IMR-90 (cell line): ENCODE measurements at regions not wholly inside any gene's neighbourhood (a gene's known extent, or its start where the extent isn't known, plus 50 kb on each side); places are given as distances from the start of the nearest gene placed in this dataset.

ENCODE experiments used
- ATAC-seq: fragments of 200-7000 bp; cut with Tn5 transposase; 2 replicates; pipeline ENCODE4 v1.9.1; 2020; ENCODE audit warnings: low read depth, mild to moderate bottlenecking, moderate library complexity
- BruUV-seq: library from RNA; stranded (reverse); fragments of 400-500 nt; replicated peaks from 2 replicates; lab custom pipeline; 2021; lab: Mats Ljungman, UMichigan
- CTCF ChIA-PET: fragments of 300-600 bp; formaldehyde crosslinking; extraction: SDS; loops from one replicate; lab custom pipeline; 2021; ENCODE audit warnings: antibody characterized with exemption; lab: Yijun Ruan, JAX
- POLR2A ChIA-PET: fragments of 300-600 bp; sonication (Branson Sonifier 250); formaldehyde crosslinking; loops from one replicate; lab custom pipeline; 2022; ENCODE audit warnings: antibody characterized with exemption; ENCODE audit not compliant: unreplicated experiment; lab: Charles Lee
- DNase-seq: peaks from one replicate; pipeline ENCODE4 v3.0.0; 2013
- H2AFZ ChIP-seq: replicated peaks from 2 replicates; pipeline ENCODE3; 2013; ENCODE audit warnings: low read length, mild to moderate bottlenecking; ENCODE audit not compliant: poor library complexity
- H2AK5ac ChIP-seq: 2 replicates; pipeline ENCODE4 v1.6.1; 2013; ENCODE audit warnings: low read depth, low read length, inconsistent platforms
- H2AK9ac ChIP-seq: replicated peaks from 2 replicates; pipeline ENCODE3; 2013; ENCODE audit warnings: mild to moderate bottlenecking, low read depth, low read length, moderate library complexity; ENCODE audit not compliant: poor library complexity
- H2BK120ac ChIP-seq: 2 replicates; pipeline ENCODE4 v1.6.1; 2013; ENCODE audit warnings: low read depth, low read length, inconsistent platforms
- H2BK15ac ChIP-seq: 3 replicates; pipeline ENCODE4 v1.6.1; 2013; ENCODE audit warnings: low read depth, low read length, inconsistent platforms
- H2BK20ac ChIP-seq: 2 replicates; pipeline ENCODE4 v1.6.1; 2013; ENCODE audit warnings: low read depth, mild to moderate bottlenecking, inconsistent platforms, low read length, moderate library complexity
- H2BK5ac ChIP-seq: 2 replicates; pipeline ENCODE4 v1.6.1; 2013; ENCODE audit warnings: mild to moderate bottlenecking, low read depth, low read length, inconsistent platforms; ENCODE audit not compliant: poor library complexity, severe bottlenecking
- H3K14ac ChIP-seq: replicated peaks from 2 replicates; pipeline ENCODE4 v1.6.1; 2013; ENCODE audit warnings: low read depth, low read length, inconsistent platforms
- H3K18ac ChIP-seq: 2 replicates; pipeline ENCODE4 v1.6.1; 2013; ENCODE audit warnings: low read depth, low read length, control low read depth
- H3K23ac ChIP-seq: 2 replicates; pipeline ENCODE4 v1.6.1; 2013; ENCODE audit warnings: low read depth, low read length, inconsistent platforms
- H3K27ac ChIP-seq: 2 replicates; pipeline ENCODE4 v1.5.1; 2013; ENCODE audit warnings: mild to moderate bottlenecking, control low read depth, low read length; ENCODE audit not compliant: insufficient read depth
- H3K27me3 ChIP-seq: 2 replicates; pipeline ENCODE4 v1.6.1; 2013; ENCODE audit warnings: low read length; ENCODE audit not compliant: control insufficient read depth, insufficient read depth
- H3K36me3 ChIP-seq: 2 replicates; pipeline ENCODE4 v1.6.1; 2013; ENCODE audit warnings: low read length, mixed read lengths; ENCODE audit not compliant: control insufficient read depth, insufficient read depth
- H3K4ac ChIP-seq: 2 replicates; pipeline ENCODE4 v1.6.1; 2013; ENCODE audit warnings: low read depth, low read length, inconsistent platforms
- H3K4me1 ChIP-seq: 2 replicates; pipeline ENCODE4 v1.6.1; 2013; ENCODE audit warnings: low read length, mixed read lengths; ENCODE audit not compliant: control insufficient read depth, insufficient read depth
- H3K4me2 ChIP-seq: 2 replicates; pipeline ENCODE4 v1.6.1; 2013; ENCODE audit warnings: low read depth, mild to moderate bottlenecking, control low read depth, low read length, moderate library complexity
- H3K4me3 ChIP-seq: 2 replicates; pipeline ENCODE4 v1.5.1; 2013; ENCODE audit warnings: low read depth, mild to moderate bottlenecking, control low read depth, low read length, moderate library complexity; ENCODE audit not compliant: insufficient read depth
- H3K56ac ChIP-seq: 2 replicates; pipeline ENCODE4 v1.6.1; 2013; ENCODE audit warnings: low read length, inconsistent platforms; ENCODE audit not compliant: insufficient read depth; ENCODE audit errors: extremely low read depth
- H3K79me1 ChIP-seq, 2 experiments: 2 replicates each; pipeline ENCODE4 v1.6.1; 2013; ENCODE audit warnings: low read length in 2 of 2, inconsistent platforms in 1 of 2, low read depth in 1 of 2
- H3K9ac ChIP-seq: 2 replicates; pipeline ENCODE4 v1.6.1; 2013; ENCODE audit warnings: low read depth, low read length, control low read depth
- H3K9me1 ChIP-seq: 2 replicates; pipeline ENCODE4 v1.6.1; 2013; ENCODE audit warnings: low read length, inconsistent platforms; ENCODE audit not compliant: insufficient read depth
- H3K9me3 ChIP-seq: 2 replicates; pipeline ENCODE4 v1.6.1; 2013; ENCODE audit warnings: low read length; ENCODE audit not compliant: control insufficient read depth, insufficient read depth
- H4K20me1 ChIP-seq: 2 replicates; pipeline ENCODE4 v1.6.1; 2013; ENCODE audit warnings: low read length, inconsistent platforms; ENCODE audit not compliant: insufficient read depth
- H4K5ac ChIP-seq: 2 replicates; pipeline ENCODE4 v1.6.1; 2013; ENCODE audit warnings: mild to moderate bottlenecking, low read depth, low read length, control low read depth
- H4K8ac ChIP-seq, 2 experiments: 2 replicates each; pipeline ENCODE4 v1.6.1; 2013; ENCODE audit warnings: low read depth in 2 of 2, low read length in 2 of 2, control low read depth in 1 of 2, inconsistent platforms in 1 of 2
- H4K91ac ChIP-seq: 2 replicates; pipeline ENCODE4 v1.6.1; 2013; ENCODE audit warnings: low read depth, low read length, inconsistent platforms; ENCODE audit not compliant: insufficient read depth
- BHLHE40 ChIP-seq: fragments of 150-350 bp; IDR thresholded peaks from 2 replicates; pipeline ENCODE4 v1.6.1; 2016; ENCODE audit warnings: mild to moderate bottlenecking, low read depth, low read length
- CEBPB ChIP-seq: IDR thresholded peaks from 2 replicates; pipeline ENCODE4 v1.6.1; 2012; ENCODE audit warnings: low read depth, low read length, improper control_type of control experiment
- CHD1 ChIP-seq: IDR thresholded peaks from 2 replicates; pipeline ENCODE4 v1.6.1; 2012; ENCODE audit warnings: low read depth, low read length, improper control_type of control experiment
- CTCF ChIP-seq: conservative IDR thresholded peaks from 2 replicates; pipeline ENCODE4 v1.5.1; 2012; ENCODE audit warnings: mild to moderate bottlenecking, low read depth, low read length, improper control_type of control experiment
- FOS ChIP-seq: fragments of 150-350 bp; IDR thresholded peaks from 2 replicates; pipeline ENCODE4 v1.6.1; 2016; ENCODE audit warnings: low read depth, low read length
- MAFK ChIP-seq: IDR thresholded peaks from 2 replicates; pipeline ENCODE4 v1.6.1; 2012; ENCODE audit warnings: low read depth, low read length, improper control_type of control experiment
- MAZ ChIP-seq: IDR thresholded peaks from 2 replicates; pipeline ENCODE4 v1.6.1; 2012; ENCODE audit warnings: low read depth, mild to moderate bottlenecking, low read length, improper control_type of control experiment, moderate library complexity, borderline replicate concordance
- MXI1 ChIP-seq: IDR thresholded peaks from 2 replicates; pipeline ENCODE4 v1.6.1; 2012; ENCODE audit warnings: low read depth, mild to moderate bottlenecking, low read length, moderate library complexity, borderline replicate concordance
- NFE2L2 ChIP-seq: fragments of 150-350 bp; IDR thresholded peaks from 2 replicates; pipeline ENCODE4 v1.6.1; 2016; ENCODE audit warnings: low read depth, mild to moderate bottlenecking, low read length
- POLR2A ChIP-seq: IDR thresholded peaks from 2 replicates; pipeline ENCODE4 v1.6.1; 2012; ENCODE audit warnings: mild to moderate bottlenecking, low read depth, low read length
- RCOR1 ChIP-seq: IDR thresholded peaks from 2 replicates; pipeline ENCODE4 v1.6.1; 2012; ENCODE audit warnings: mild to moderate bottlenecking, low read length, improper control_type of control experiment; ENCODE audit not compliant: insufficient replicate concordance
- RFX5 ChIP-seq: IDR thresholded peaks from 2 replicates; pipeline ENCODE4 v1.8.0; 2012; ENCODE audit warnings: low read depth, mild to moderate bottlenecking, low read length, moderate library complexity
- SMC3 ChIP-seq: fragments of 150-350 bp; IDR thresholded peaks from 2 replicates; pipeline ENCODE4 v1.6.1; 2016; ENCODE audit warnings: low read depth, mild to moderate bottlenecking, antibody characterized with exemption, low read length, moderate library complexity
- USF2 ChIP-seq: fragments of 150-350 bp; IDR thresholded peaks from 2 replicates; pipeline ENCODE4 v1.6.1; 2017; ENCODE audit warnings: mild to moderate bottlenecking, antibody characterized with exemption, low read length, low read depth
- WGBS, 2 experiments: methylation state at CpG; one replicate each; pipeline versions ENCODE4 v1.1.5 to v1.1.7; 2013; ENCODE audit warnings: missing lambda C conversion rate in 2 of 2; ENCODE audit not compliant: insufficient read length in 1 of 2; ENCODE audit errors: extremely low coverage in 2 of 2; 5-methylcytosine and 5-hydroxymethylcytosine counted together
- dilution Hi-C: fragments of 300-500 bp; cut with HindIII; formaldehyde crosslinking; loops from one replicate; pipeline ENCODE4 v1.14.3; 2018; ENCODE audit warnings: low sequenced_read_pairs; ENCODE audit not compliant: unreplicated experiment
- in situ Hi-C: fragments of 300-500 bp; cut with MboI; formaldehyde crosslinking; loops from 3 replicates; pipeline ENCODE4 v1.14.3; 2019; ENCODE audit warnings: low sequenced_read_pairs, inconsistent platforms, mixed read lengths
- intact Hi-C: fragments of 100-400 bp; cut with micrococcal nuclease; formaldehyde crosslinking; loops from 2 replicates; pipeline ENCODE4 v1.10.0; 2022
- TF ChIP-seq, protein P1 (sequence below): fragments of 150-350 bp; IDR thresholded peaks from 2 replicates; pipeline ENCODE4 v1.6.1; 2016; ENCODE audit warnings: low read depth, mild to moderate bottlenecking, low read length, moderate library complexity, borderline replicate concordance

DNA sequence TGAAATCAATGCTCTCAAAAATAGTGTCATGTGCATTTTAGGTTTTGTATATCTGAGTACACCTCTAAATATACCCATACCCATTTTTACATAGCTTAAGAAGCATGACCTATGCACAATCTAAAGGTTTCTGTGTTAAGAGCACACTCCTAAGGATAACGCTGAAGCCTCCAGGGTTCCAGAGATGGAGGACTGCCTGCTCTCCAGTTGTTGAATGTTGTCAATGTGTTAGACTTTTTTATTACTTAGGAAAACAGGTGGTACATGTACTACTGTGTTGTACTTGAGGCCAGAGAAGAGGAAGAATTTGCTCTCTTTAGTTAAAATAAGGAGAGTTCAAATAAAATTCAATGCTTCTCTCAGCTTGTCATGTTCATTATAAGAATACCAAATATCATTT lies 141.2 kb downstream of the EMB start:
- Histone ChIP-seq H2BK5ac (no peak overlapping the region), H4K20me1 (no peaks in the 10 kb centered on the region), H3K36me3 (no peaks in the 10 kb centered on the region), H3K14ac (no peak overlapping the region), H2BK20ac (no peak overlapping the region), H2AK9ac (no peak overlapping the region), H2AFZ (no peak overlapping the region), H4K5ac (no peak overlapping the region), H3K9me1 (no peaks in the 10 kb centered on the region), H3K4ac (no peak overlapping the region), H3K27ac (no peak overlapping the region), H3K56ac (no peak overlapping the region), H2BK15ac (no peak overlapping the region), H4K91ac (no peak overlapping the region), H2BK120ac (no peak overlapping the region), H3K4me3 (no peak overlapping the region), H2AK5ac (no peak overlapping the region), H3K4me1 (no peaks in the 10 kb centered on the region), H4K8ac (no peak overlapping the region), H3K18ac (no peak overlapping the region), H3K4me2 (no peak overlapping the region), H3K9me3 (no peaks in the 10 kb centered on the region), H3K9ac (no peak overlapping the region), H3K79me1 (no peaks in the 10 kb centered on the region), H3K27me3 (no peaks in the 10 kb centered on the region), H3K23ac (no peak overlapping the region)
- in situ Hi-C loops: no loop called here
- WGBS, 2 experiments: no CpG with 5 or more reads among the region's 1 CpG
- ChIA-PET CTCF (interaction anchor here (0.6 kb wide), 1 partner anchor 545 kb away, joined by 4 read pairs; no protein-coding TSS in a partner anchor), POLR2A (no interaction called here)
- DNase-seq (no peak), ATAC-seq (no peak)
- no peak for TF ChIP-seq BHLHE40
- no peak for TF ChIP-seq CTCF
- no peak for TF ChIP-seq RFX5
- TF ChIP-seq CEBPB: no peak
- TF ChIP-seq, protein P1, sequence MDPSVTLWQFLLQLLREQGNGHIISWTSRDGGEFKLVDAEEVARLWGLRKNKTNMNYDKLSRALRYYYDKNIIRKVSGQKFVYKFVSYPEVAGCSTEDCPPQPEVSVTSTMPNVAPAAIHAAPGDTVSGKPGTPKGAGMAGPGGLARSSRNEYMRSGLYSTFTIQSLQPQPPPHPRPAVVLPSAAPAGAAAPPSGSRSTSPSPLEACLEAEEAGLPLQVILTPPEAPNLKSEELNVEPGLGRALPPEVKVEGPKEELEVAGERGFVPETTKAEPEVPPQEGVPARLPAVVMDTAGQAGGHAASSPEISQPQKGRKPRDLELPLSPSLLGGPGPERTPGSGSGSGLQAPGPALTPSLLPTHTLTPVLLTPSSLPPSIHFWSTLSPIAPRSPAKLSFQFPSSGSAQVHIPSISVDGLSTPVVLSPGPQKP: no peak
- TF ChIP-seq RCOR1: no peak
- no peak for TF ChIP-seq MXI1
- no peak for TF ChIP-seq NFE2L2
- no peak for TF ChIP-seq CHD1
- no peak for TF ChIP-seq MAZ
- TF ChIP-seq MAFK: no peak
- TF ChIP-seq FOS: no peak
- TF ChIP-seq POLR2A: no peak
- TF ChIP-seq SMC3: no peak
- no peak for TF ChIP-seq USF2
- intact Hi-C loops: no loop called here
- no TSS peak for BruUV-seq
- dilution Hi-C loops: no loop called here
